ENCODE measurements at regions not wholly inside any gene's neighbourhood (a gene's known extent, or its start where the extent isn't known, plus 50 kb on each side); places are given as distances from the start of the nearest gene placed in this dataset.
"Not testable (repeated sequence)": the region's sequence is repeated elsewhere in the genome, so short reads cannot be mapped to it uniquely, and the experiment has no call there.

- DNase-seq (ENCODE audit: low spot score) = no peak
These were observed 181.5 kb downstream of the CWF19L2 start for GRCh38 chr11:107276077-107276476.

GRCh38 chr11:107275632-107276031 is 182.0 kb downstream of the CWF19L2 start:
- no peak for DNase-seq (ENCODE audit: low spot score)

DNA sequence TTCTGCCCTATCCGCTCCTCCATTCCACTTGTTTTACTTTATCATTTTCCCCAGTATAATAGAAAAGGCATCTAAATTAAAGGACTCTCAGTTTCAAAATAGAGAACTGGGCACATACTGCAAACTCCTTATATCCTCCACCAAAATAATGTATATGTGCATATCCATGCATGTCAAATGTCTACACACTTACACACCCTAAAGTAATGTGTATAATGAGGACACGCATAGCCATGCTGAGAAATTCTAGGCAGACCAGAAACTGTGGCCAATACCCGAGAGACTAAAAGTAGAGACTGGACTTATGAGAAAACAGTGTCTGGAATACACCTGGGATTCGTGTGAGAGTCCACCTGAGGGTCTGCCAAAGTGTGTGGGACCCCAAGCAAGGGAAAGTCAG is 183.5 kb downstream of the CWF19L2 start:
- no peak for DNase-seq (ENCODE audit: low spot score)

DNA sequence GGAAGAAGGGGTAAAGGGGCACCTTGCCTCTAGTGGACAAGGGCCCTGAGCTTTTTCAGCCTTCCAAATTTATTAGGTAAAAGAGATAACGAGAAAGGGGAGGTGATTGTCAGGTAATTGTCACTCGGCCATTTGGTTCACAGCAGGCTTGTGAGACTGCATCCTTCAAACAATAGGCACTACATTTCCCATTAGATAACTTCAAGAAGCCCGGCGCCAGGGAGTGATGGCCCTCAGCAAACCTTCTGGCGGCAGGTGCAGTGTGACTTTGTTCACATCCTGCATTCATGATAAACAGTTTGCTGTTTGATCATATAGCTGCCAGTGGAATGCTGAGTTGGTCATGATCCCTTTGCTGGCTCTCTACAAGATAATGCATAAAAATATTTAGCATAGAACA is 185.1 kb downstream of the CWF19L2 start:
- DNase-seq (ENCODE audit: low spot score) = no peak

GRCh38 chr11:107271425-107271824 is 186.2 kb downstream of the CWF19L2 start:
- peak; percentile 2 for DNase-seq (ENCODE audit: low spot score)

DNA sequence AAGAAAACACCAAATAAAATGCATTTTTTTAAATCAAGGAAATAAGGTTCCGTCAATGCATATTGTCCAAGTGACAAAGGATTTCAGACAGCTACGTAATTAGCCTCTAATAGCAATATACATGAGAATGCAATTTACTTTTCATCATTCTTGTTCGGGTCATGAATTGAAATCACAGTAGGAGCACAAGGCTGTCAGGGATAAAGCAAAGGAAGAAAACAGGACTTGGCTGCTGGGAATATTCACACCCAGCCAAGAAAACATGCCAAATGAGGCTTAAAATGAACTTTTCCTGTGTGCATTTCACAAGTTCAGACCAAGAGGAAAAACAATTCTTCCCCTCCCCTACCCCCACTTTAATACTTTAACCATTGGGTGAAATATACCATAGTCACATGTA is 188.6 kb downstream of the CWF19L2 start:
- no peak for DNase-seq (ENCODE audit: low spot score)

DNA sequence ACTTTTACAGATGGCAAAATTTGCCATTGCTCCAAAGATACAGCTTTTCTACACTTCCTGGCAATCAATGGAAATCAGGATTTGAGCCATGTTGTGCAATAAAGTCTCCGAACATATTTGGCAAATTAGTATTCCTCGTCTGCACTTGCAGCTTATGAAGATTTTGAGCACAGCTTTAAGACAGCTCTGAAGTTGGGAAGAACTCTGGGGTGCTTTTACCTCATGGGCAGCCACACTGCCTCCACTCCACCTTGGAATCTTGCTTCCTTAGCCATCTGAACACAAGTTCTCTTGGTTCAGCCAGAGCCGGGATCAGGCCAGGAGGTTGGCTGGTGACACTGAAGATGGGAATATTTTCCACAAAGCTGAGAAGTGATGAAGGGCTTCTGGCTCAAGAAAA is 191.2 kb downstream of the CWF19L2 start:
- no peak for DNase-seq (ENCODE audit: low spot score)

- DNase-seq (ENCODE audit: low spot score) = no peak
These were observed 192.0 kb downstream of the CWF19L2 start for GRCh38 chr11:107265591-107266121.

- DNase-seq (ENCODE audit: low spot score) = no peak
These were observed 193.6 kb downstream of the CWF19L2 start for GRCh38 chr11:107263844-107264563.

- DNase-seq (ENCODE audit: low spot score) = no peak
These were observed 197.8 kb downstream of the CWF19L2 start for GRCh38 chr11:107259811-107260221.

DNA sequence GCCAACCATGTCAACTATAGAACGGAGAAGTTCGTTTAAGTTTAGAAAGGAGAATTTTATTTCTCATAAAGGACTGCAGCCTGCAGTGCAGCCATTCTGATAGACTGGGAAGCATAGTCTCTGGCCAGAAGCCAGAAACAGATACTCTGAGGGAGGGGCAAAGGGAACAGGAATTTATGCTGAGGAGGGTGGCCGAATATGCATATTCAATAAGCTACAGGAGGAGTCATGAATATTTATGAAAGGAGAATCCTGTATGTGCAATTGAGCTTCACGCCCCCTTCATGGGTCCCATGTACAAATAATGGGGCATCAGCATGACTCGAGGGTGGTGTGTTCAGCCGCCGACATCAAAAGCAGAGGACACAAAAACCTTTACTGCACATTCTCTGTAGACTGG is 199.9 kb downstream of the CWF19L2 start:
- no peak for DNase-seq (ENCODE audit: low spot score)

DNA sequence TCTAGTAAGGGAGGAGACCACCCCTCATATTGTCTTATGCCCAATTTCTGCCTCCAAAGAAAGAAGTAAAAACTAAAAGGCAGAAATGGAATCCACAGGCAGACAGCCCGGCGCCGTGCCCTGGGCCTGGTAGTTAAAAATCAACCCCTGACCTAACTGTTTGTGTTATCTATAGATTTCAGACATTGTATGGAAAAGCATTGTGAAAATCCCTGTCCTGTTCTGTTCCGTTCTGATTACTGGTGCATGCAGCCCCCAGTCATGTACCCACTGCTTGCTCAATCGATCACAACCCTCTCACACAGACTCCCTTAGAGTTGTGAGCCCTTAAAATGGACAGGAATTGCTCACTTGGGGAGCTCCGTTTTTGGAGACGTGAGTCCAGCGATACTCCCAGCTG is 204.0 kb downstream of the CWF19L2 start:
- DNase-seq (ENCODE audit: low spot score) = not testable (repeated sequence)

- DNase-seq (ENCODE audit: low spot score) = no peak
These were observed 205.0 kb downstream of the CWF19L2 start for GRCh38 chr11:107252429-107253161.

DNA sequence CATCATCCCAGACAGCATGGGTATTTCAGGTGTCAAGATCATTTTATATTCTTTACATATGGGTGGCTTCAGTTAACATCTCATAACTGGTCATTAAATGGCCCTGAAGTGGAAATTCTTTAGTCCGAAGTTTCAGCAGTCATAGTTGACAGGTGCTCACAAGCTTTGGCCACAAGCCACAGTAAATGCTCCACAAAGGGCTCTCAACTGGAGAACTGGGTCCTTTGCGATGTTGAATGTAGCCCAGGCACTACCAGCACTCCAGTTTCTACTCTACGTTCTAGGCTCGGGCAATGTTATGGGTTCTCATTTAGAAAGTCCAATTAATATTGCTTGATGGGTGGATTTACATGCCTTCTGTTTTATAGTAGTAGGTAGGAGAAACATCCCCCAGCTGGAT is 206.3 kb downstream of the CWF19L2 start:
- DNase-seq (ENCODE audit: low spot score) = no peak

DNA sequence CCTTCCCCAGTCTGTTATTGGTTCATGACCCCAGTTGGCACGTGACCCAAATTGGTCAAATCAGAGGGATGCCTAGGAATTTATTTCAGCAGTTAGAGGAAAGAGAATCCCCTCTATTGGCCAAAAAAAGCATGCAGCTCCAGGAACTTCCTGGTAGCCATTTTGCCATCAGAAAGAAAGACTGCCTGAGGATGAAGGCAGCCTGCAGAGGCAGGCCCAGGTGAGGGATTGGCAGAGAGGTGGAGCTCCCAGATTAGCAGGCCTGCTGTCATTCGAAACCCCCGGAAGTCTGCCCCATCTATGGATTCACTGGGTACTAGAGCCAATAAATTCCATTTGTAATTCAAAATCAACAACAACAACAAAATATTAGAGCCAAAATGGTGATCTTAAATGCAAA is 207.6 kb downstream of the CWF19L2 start:
- no peak for DNase-seq (ENCODE audit: low spot score)

GRCh38 chr11:107249054-107249453 is 208.6 kb downstream of the CWF19L2 start:
- DNase-seq (ENCODE audit: low spot score) = no peak

GRCh38 chr11:107247167-107247861 is 210.3 kb downstream of the CWF19L2 start:
- DNase-seq (ENCODE audit: low spot score) = no peak

- DNase-seq (ENCODE audit: low spot score) = no peak
These were observed 213.7 kb downstream of the CWF19L2 start for GRCh38 chr11:107243929-107244328.

- no peak for DNase-seq (ENCODE audit: low spot score)
These were observed 214.2 kb upstream of the GUCY1A2 start for GRCh38 chr11:107232451-107232850.

- DNase-seq (ENCODE audit: low spot score) = no peak
These were observed 206.6 kb upstream of the GUCY1A2 start for GRCh38 chr11:107224836-107225235.

DNA sequence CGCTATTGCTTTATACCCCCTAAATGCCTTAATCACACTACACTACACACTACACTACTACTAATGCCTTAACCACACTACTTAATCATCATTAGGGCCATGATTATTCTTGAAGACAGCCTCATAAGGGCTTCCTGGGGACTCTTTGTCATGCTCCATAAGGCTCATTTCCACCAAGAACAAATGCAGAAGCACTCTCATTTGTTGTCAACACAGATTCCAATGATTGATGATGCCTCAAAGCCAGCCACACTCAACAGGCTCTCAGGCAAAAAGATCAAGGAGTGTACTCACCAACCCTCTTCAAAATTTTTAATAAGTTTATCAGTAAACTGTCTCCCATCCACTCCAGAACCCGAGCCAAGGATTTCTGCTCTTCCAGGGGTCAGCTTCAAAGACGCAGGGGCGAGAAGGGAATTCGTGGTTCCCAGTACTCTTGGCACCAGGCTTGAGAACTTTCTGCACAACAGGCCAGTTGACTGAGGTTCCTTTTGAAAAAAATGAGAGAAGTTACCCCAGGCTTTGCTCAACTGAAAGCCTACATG is 204.7 kb upstream of the GUCY1A2 start:
- no peak for DNase-seq (ENCODE audit: low spot score)

- DNase-seq (ENCODE audit: low spot score) = no peak
These were observed 204.2 kb upstream of the GUCY1A2 start for GRCh38 chr11:107222431-107222830.

All from LoVo (cell line).